Esophagus muscularis mucosa (tissue), 2 donors: ENCODE measurements at regions not wholly inside any gene's neighbourhood (a gene's known extent, or its start where the extent isn't known, plus 50 kb on each side); places are given as distances from the start of the nearest gene placed in this dataset.

Source experiments
- EP300 ChIP-seq: sonication (generic); formaldehyde crosslinking; IDR thresholded peaks from one replicate; pipeline ENCODE4 v1.6.1; 2017; ENCODE audit warnings: antibody characterized with exemption
- POLR2A ChIP-seq: fragments of 450-650 bp; IDR thresholded peaks from one replicate; pipeline ENCODE4 v1.6.1; 2017; ENCODE audit warnings: antibody characterized with exemption, moderate library complexity, mild to moderate bottlenecking, low read depth

DNA sequence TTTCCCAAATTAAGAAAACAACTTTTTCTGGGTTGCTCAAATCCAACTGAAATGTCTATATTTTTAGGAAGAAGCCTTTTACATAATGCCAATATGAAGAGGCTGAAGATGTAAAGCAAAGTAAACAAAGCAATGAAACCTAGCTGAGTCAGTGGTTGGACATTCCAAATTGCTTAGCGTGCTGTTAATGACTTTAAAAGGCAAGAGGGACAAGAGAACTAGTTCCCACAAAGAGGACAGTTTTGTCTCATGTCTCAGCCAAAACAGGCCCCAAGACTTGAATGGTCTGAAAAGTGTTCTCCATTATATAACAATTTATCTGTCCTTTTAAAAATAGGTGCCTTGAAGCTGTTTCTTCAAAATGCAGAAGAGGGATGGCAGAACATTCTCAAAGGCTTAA lies 407.0 kb downstream of the ENC1 start:
- TF ChIP-seq EP300 (no peak), POLR2A (no peak)
